ENCODE measurements at regions not wholly inside any gene's neighbourhood (a gene's known extent, or its start where the extent isn't known, plus 50 kb on each side); places are given as distances from the start of the nearest gene placed in this dataset.

- H3K27ac ChIP-seq, result no peak overlapping the region
- TF ChIP-seq, protein P1, sequence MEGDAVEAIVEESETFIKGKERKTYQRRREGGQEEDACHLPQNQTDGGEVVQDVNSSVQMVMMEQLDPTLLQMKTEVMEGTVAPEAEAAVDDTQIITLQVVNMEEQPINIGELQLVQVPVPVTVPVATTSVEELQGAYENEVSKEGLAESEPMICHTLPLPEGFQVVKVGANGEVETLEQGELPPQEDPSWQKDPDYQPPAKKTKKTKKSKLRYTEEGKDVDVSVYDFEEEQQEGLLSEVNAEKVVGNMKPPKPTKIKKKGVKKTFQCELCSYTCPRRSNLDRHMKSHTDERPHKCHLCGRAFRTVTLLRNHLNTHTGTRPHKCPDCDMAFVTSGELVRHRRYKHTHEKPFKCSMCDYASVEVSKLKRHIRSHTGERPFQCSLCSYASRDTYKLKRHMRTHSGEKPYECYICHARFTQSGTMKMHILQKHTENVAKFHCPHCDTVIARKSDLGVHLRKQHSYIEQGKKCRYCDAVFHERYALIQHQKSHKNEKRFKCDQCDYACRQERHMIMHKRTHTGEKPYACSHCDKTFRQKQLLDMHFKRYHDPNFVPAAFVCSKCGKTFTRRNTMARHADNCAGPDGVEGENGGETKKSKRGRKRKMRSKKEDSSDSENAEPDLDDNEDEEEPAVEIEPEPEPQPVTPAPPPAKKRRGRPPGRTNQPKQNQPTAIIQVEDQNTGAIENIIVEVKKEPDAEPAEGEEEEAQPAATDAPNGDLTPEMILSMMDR (IDR thresholded peaks at IDR 0.05; ENCODE audit: low read depth, low read length), result no peak
These were observed 425.3 kb upstream of the ANKRD30A start for GRCh38 chr10:36700123-36700522.

DNA sequence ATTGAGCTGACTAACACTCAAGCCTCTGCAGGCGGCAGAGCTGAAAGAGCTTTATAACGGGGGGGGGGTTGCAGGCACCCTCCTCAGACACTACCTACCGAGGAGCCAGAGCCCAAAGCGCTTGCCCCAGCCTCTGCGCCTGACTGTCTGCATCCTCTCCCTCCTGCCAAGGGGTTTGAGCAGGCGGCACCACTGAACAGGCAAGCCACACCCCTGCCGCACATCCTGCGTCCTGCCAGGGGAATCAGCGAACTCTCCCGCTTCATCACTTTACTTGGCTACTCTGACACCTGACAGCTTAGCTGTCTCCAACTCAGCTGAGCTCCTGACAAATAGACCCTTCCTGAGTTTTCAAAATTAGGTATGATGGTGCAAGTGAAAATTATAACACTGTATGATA lies 432.6 kb upstream of the ANKRD30A start:
- Histone ChIP-seq H3K4me3 (no peak overlapping the region), H3K9me3 (ENCODE audit: low read depth) (no peaks in the 10 kb centered on the region), H3K27ac (no peak overlapping the region), H3K36me3 (no peaks in the 10 kb centered on the region), H3K4me1 (ENCODE audit: low read depth) (no peaks in the 10 kb centered on the region), H3K27me3 (no peaks in the 10 kb centered on the region)
- no peak for DNase-seq (ENCODE audit: low read depth in 1 of 2, low spot score in 1 of 2)
- TF ChIP-seq, protein P1 (IDR thresholded peaks at IDR 0.05; ENCODE audit: low read depth, low read length), result no peak

More at GRCh38 chr10:36700123-36700522, 425.3 kb upstream of the ANKRD30A start:
- no peaks in the 10 kb centered on the region for H3K36me3 ChIP-seq
- H3K27me3 ChIP-seq, result no peaks in the 10 kb centered on the region
- DNase-seq (ENCODE audit: low read depth in 1 of 2, low spot score in 1 of 2), result no peak
- H3K4me3 ChIP-seq, result no peak overlapping the region
- no peaks in the 10 kb centered on the region for H3K9me3 ChIP-seq (ENCODE audit: low read depth)
- H3K4me1 ChIP-seq (ENCODE audit: low read depth), result no peaks in the 10 kb centered on the region

- Histone ChIP-seq H3K9me3 (ENCODE audit: low read depth) (no peaks in the 10 kb centered on the region), H3K27me3 (no peaks in the 10 kb centered on the region), H3K4me3 (no peak overlapping the region), H3K36me3 (no peaks in the 10 kb centered on the region), H3K4me1 (ENCODE audit: low read depth) (no peaks in the 10 kb centered on the region), H3K27ac (no peak overlapping the region)
- TF ChIP-seq, protein P1 (IDR thresholded peaks at IDR 0.05; ENCODE audit: low read depth, low read length), result no peak
- DNase-seq (ENCODE audit: low read depth in 1 of 2, low spot score in 1 of 2), result no peak
These were observed 436.7 kb upstream of the ANKRD30A start for GRCh38 chr10:36688717-36689116.

DNA sequence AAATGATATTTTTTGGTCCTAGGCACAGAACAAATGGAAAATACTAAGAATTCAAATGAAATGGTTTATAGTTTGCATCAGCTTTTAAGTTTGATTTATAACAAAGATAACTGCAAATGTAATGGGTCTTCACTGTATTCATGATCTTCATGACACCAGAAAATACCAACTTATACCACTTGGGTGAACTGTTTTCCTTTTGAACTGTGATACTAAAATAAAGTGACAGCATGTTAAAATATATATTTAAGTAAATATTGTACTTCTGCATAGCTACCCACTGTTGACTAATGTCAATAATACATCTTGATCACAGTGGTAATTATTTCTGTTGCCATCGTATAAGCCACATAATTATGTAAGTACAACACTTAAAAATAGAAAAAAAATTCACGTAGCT lies 442.0 kb upstream of the ANKRD30A start:
- TF ChIP-seq, protein P1 (IDR thresholded peaks at IDR 0.05; ENCODE audit: low read depth, low read length), result no peak
- H3K4me3 ChIP-seq, result no peak overlapping the region
- peaks cover 7% of the 10 kb centered on the region for H3K4me1 ChIP-seq (ENCODE audit: low read depth)
- no peaks in the 10 kb centered on the region for H3K9me3 ChIP-seq (ENCODE audit: low read depth)
- H3K27ac ChIP-seq, result no peak overlapping the region
- H3K36me3 ChIP-seq, result no peaks in the 10 kb centered on the region
- no peaks in the 10 kb centered on the region for H3K27me3 ChIP-seq
- DNase-seq (ENCODE audit: low read depth in 1 of 2, low spot score in 1 of 2), result no peak

GRCh38 chr10:36681751-36682632 lies 443.4 kb upstream of the ANKRD30A start:
- no peaks in the 10 kb centered on the region for H3K27me3 ChIP-seq
- no peaks in the 10 kb centered on the region for H3K36me3 ChIP-seq
- H3K4me3 ChIP-seq, result no peak overlapping the region
- H3K27ac ChIP-seq, result no peak overlapping the region
- peaks cover 12% of the 10 kb centered on the region for H3K4me1 ChIP-seq (ENCODE audit: low read depth)
- peak in 1 of 2 donors; percentile 11 for DNase-seq (ENCODE audit: low read depth in 1 of 2, low spot score in 1 of 2)
- H3K9me3 ChIP-seq (ENCODE audit: low read depth), result no peaks in the 10 kb centered on the region
- TF ChIP-seq, protein P1 (IDR thresholded peaks at IDR 0.05; ENCODE audit: low read depth, low read length), result no peak
